Neural cell (in vitro differentiated cells): ENCODE measurements at regions not wholly inside any gene's neighbourhood (a gene's known extent, or its start where the extent isn't known, plus 50 kb on each side); places are given as distances from the start of the nearest gene placed in this dataset.
"Not testable (repeated sequence)": the region's sequence is repeated elsewhere in the genome, so short reads cannot be mapped to it uniquely, and the experiment has no call there.

Source experiments
- H2AFZ ChIP-seq: fragments of 200-600, 300-800 bp; sonication (generic), shearing (Covaris generic); 2 replicates; pipeline ENCODE4 v1.6.0; 2014; ENCODE audit warnings: low read depth, mild to moderate bottlenecking, antibody characterized with exemption, low read length, moderate library complexity
- H3F3A ChIP-seq: fragments of 200-600 bp; shearing (Covaris generic); 2 replicates; pipeline ENCODE4 v1.6.1; 2016; ENCODE audit warnings: mild to moderate bottlenecking, moderate library complexity, mixed read lengths, antibody characterized with exemption, low read length; ENCODE audit not compliant: insufficient read depth, poor library complexity, severe bottlenecking
- H3K27ac ChIP-seq: fragments of 200-600, 300-800 bp; sonication (generic), shearing (Covaris generic); 2 replicates; pipeline ENCODE4 v1.5.1; 2014; ENCODE audit warnings: mild to moderate bottlenecking, low read length, moderate library complexity
- H3K27me3 ChIP-seq: fragments of 300-800, 200-600 bp; sonication (generic), shearing (Covaris generic); 2 replicates; pipeline ENCODE4 v1.6.0; 2014; ENCODE audit warnings: mild to moderate bottlenecking, low read depth, low read length, moderate library complexity; ENCODE audit not compliant: insufficient read depth
- H3K36me3 ChIP-seq: fragments of 300-800, 200-600 bp; sonication (generic), shearing (Covaris generic); 2 replicates; pipeline ENCODE4 v1.5.1; 2014; ENCODE audit warnings: mild to moderate bottlenecking, antibody characterized with exemption, low read length, moderate library complexity; ENCODE audit not compliant: insufficient read depth
- H3K4me2 ChIP-seq: fragments of 300-800, 200-600 bp; sonication (generic), shearing (Covaris generic); 2 replicates; pipeline ENCODE4 v1.6.0; 2014; ENCODE audit warnings: mild to moderate bottlenecking, low read length
- H3K4me3 ChIP-seq: fragments of 300-800, 200-600 bp; sonication (generic), shearing (Covaris generic); 2 replicates; pipeline ENCODE4 v1.5.1; 2014; ENCODE audit warnings: mild to moderate bottlenecking, low read length, moderate library complexity
- H3K79me2 ChIP-seq: fragments of 200-600 bp; shearing (Covaris generic); replicated peaks from 2 replicates; pipeline ENCODE4 v1.6.0; 2014; ENCODE audit warnings: mild to moderate bottlenecking, low read length, moderate library complexity; ENCODE audit not compliant: insufficient read depth
- H3K9ac ChIP-seq: fragments of 300-800, 200-600 bp; sonication (generic), shearing (Covaris generic); 2 replicates; pipeline ENCODE4 v1.6.1; 2016; ENCODE audit warnings: mild to moderate bottlenecking, low read length, mixed read lengths
- H3K9me2 ChIP-seq: fragments of 200-600 bp; shearing (Covaris generic); 2 replicates; pipeline ENCODE4 v1.6.1; 2016; ENCODE audit warnings: mild to moderate bottlenecking, low read length, mixed read lengths; ENCODE audit not compliant: insufficient read depth
- H3K9me3 ChIP-seq: fragments of 200-600, 300-800 bp; sonication (generic), shearing (Covaris generic); 2 replicates; pipeline ENCODE4 v1.6.1; 2016; ENCODE audit warnings: mild to moderate bottlenecking, mixed run types, low read length, moderate library complexity, mixed read lengths
- H4K20me1 ChIP-seq: fragments of 200-600 bp; shearing (Covaris generic); 2 replicates; pipeline ENCODE4 v1.6.1; 2016; ENCODE audit warnings: mild to moderate bottlenecking, mixed run types; ENCODE audit not compliant: insufficient read depth
- CTCF ChIP-seq: fragments of 450-650 bp; IDR thresholded peaks from 2 replicates; pipeline ENCODE4 v1.5.1; 2014; ENCODE audit warnings: antibody characterized with exemption, mild to moderate bottlenecking, moderate library complexity; ENCODE audit not compliant: poor library complexity, severe bottlenecking
- EP300 ChIP-seq: fragments of 450-650 bp; conservative IDR thresholded peaks from 2 replicates; pipeline ENCODE4 v1.6.1; 2014; ENCODE audit warnings: antibody characterized with exemption, mild to moderate bottlenecking, moderate library complexity; ENCODE audit not compliant: poor library complexity, severe bottlenecking
- EZH2 ChIP-seq: fragments of 200-600, 300-800 bp; shearing (Covaris generic), sonication (generic); IDR thresholded peaks from 2 replicates; pipeline ENCODE4 v1.6.1; 2014; ENCODE audit warnings: antibody characterized with exemption, low read length, borderline replicate concordance, mild to moderate bottlenecking; ENCODE audit not compliant: insufficient read depth, poor library complexity, severe bottlenecking
- MXI1 ChIP-seq: fragments of 450-650 bp; conservative IDR thresholded peaks from 2 replicates; pipeline ENCODE4 v1.6.1; 2014; ENCODE audit warnings: antibody characterized with exemption, mild to moderate bottlenecking; ENCODE audit not compliant: poor library complexity, severe bottlenecking
- POLR2AphosphoS5 ChIP-seq: IDR thresholded peaks from 2 replicates; pipeline ENCODE4 v1.6.1; 2012
- RAD21 ChIP-seq: fragments of 450-650 bp; conservative IDR thresholded peaks from 2 replicates; pipeline ENCODE4 v1.6.1; 2014; ENCODE audit warnings: antibody characterized with exemption, mild to moderate bottlenecking, moderate library complexity
- REST ChIP-seq: IDR thresholded peaks from 2 replicates; pipeline ENCODE4 v1.6.1; 2012; ENCODE audit warnings: borderline replicate concordance
- SMC3 ChIP-seq: fragments of 450-650 bp; conservative IDR thresholded peaks from 2 replicates; pipeline ENCODE4 v1.6.1; 2014; ENCODE audit warnings: antibody characterized with exemption, mild to moderate bottlenecking, moderate library complexity; ENCODE audit not compliant: poor library complexity
- TAF1 ChIP-seq: IDR thresholded peaks from 2 replicates; pipeline ENCODE4 v1.6.1; 2012; ENCODE audit warnings: low read depth

- no peak overlapping the region for H3K9ac ChIP-seq
- no peaks in the 10 kb centered on the region for H3K79me2 ChIP-seq
- H3K4me3 ChIP-seq = no peak overlapping the region
- no peaks in the 10 kb centered on the region for H3F3A ChIP-seq
- no peak for TF ChIP-seq MXI1
- no peak for TF ChIP-seq RAD21
- H3K9me3 ChIP-seq = no peaks in the 10 kb centered on the region
- no peaks in the 10 kb centered on the region for H3K27me3 ChIP-seq
- H4K20me1 ChIP-seq = no peaks in the 10 kb centered on the region
- H3K27ac ChIP-seq = no peak overlapping the region
- no peak overlapping the region for H2AFZ ChIP-seq
- H3K4me2 ChIP-seq = no peak overlapping the region
- H3K36me3 ChIP-seq = no peaks in the 10 kb centered on the region
- H3K9me2 ChIP-seq = no peaks in the 10 kb centered on the region
These were observed 358.1 kb downstream of the SMOC2 start for GRCh38 chr6:168799067-168799466.

GRCh38 chr6:168796106-168796505 lies 355.1 kb downstream of the SMOC2 start:
- Histone ChIP-seq H2AFZ (no peak overlapping the region), H3K36me3 (no peaks in the 10 kb centered on the region), H3K79me2 (no peaks in the 10 kb centered on the region), H3K9me2 (no peaks in the 10 kb centered on the region), H3K27me3 (no peaks in the 10 kb centered on the region), H3K4me2 (no peak overlapping the region), H4K20me1 (no peaks in the 10 kb centered on the region), H3K4me3 (no peak overlapping the region), H3K27ac (no peak overlapping the region), H3K9me3 (no peaks in the 10 kb centered on the region), H3F3A (no peaks in the 10 kb centered on the region), H3K9ac (no peak overlapping the region)
- TF ChIP-seq TAF1 (no peak), REST (no peak), EP300 (no peak), RAD21 (no peak), SMC3 (no peak)

- H3K79me2 ChIP-seq, H3K9me3 ChIP-seq, H3K27ac ChIP-seq, H3K4me3 ChIP-seq, H2AFZ ChIP-seq, H3K36me3 ChIP-seq, H4K20me1 ChIP-seq, H3K27me3 ChIP-seq, H3K4me2 ChIP-seq, H3K9ac ChIP-seq, H3K9me2 ChIP-seq, H3F3A ChIP-seq: not testable (repeated sequence)
These were observed 354.6 kb downstream of the SMOC2 start for GRCh38 chr6:168795611-168796010.

GRCh38 chr6:168794491-168794890 lies 353.5 kb downstream of the SMOC2 start:
- no peak for TF ChIP-seq POLR2AphosphoS5
- TF ChIP-seq EP300 = no peak
- no peak for TF ChIP-seq CTCF
- no peak for TF ChIP-seq SMC3
- no peak for TF ChIP-seq REST
- no peak for TF ChIP-seq MXI1
- no peak for TF ChIP-seq TAF1
- TF ChIP-seq RAD21 = no peak
- no peak for TF ChIP-seq EZH2
- no peak overlapping the region for H3K4me3 ChIP-seq
- no peaks in the 10 kb centered on the region for H3K9me3 ChIP-seq
- no peaks in the 10 kb centered on the region for H3K79me2 ChIP-seq
- H3K9me2 ChIP-seq = no peaks in the 10 kb centered on the region
- no peaks in the 10 kb centered on the region for H3K36me3 ChIP-seq
- no peak overlapping the region for H2AFZ ChIP-seq
- H4K20me1 ChIP-seq = no peaks in the 10 kb centered on the region
- H3F3A ChIP-seq = no peaks in the 10 kb centered on the region
- no peak overlapping the region for H3K4me2 ChIP-seq
- no peak overlapping the region for H3K9ac ChIP-seq
- no peak overlapping the region for H3K27ac ChIP-seq
- no peaks in the 10 kb centered on the region for H3K27me3 ChIP-seq
